Epithelial cell of proximal tubule (primary cell): ENCODE measurements at regions not wholly inside any gene's neighbourhood (a gene's known extent, or its start where the extent isn't known, plus 50 kb on each side); places are given as distances from the start of the nearest gene placed in this dataset.
A peak's percentile ranks its signal among the peaks of the same experiment; 100 is the strongest.

ENCODE experiments used
- DNase-seq: peaks from one replicate; pipeline ENCODE4 v3.0.0-alpha.2; 2011; ENCODE audit warnings: low read depth
- H3K4me3 ChIP-seq: 2 replicates; pipeline ENCODE4 v1.5.1; 2011; ENCODE audit warnings: low read depth, mild to moderate bottlenecking, low read length
- CTCF ChIP-seq: conservative IDR thresholded peaks from 2 replicates; pipeline ENCODE4 v1.5.1; 2012; ENCODE audit warnings: low read depth, mild to moderate bottlenecking, low read length

GRCh38 chr2:182611009-182611408, 105.0 kb upstream of the DNAJC10 start:
- TF ChIP-seq CTCF = peak; percentile 7

GRCh38 chr2:182615036-182615435, 101.0 kb upstream of the DNAJC10 start:
- DNase-seq = no peak
- no peak for TF ChIP-seq CTCF
- H3K4me3 ChIP-seq = no peak overlapping the region

More at GRCh38 chr2:182611009-182611408, 105.0 kb upstream of the DNAJC10 start:
- H3K4me3 ChIP-seq = no peak overlapping the region
- DNase-seq = no peak

GRCh38 chr2:182616471-182617393, 99.3 kb upstream of the DNAJC10 start:
- H3K4me3 ChIP-seq = no peak overlapping the region
- TF ChIP-seq CTCF = no peak
- DNase-seq = peak; percentile 54

- no peak for DNase-seq
- no peak overlapping the region for H3K4me3 ChIP-seq
- no peak for TF ChIP-seq CTCF
Measured at GRCh38 chr2:182618672-182619079, 97.4 kb upstream of the DNAJC10 start.

GRCh38 chr2:182619276-182619675, 96.8 kb upstream of the DNAJC10 start:
- no peak for DNase-seq
- no peak overlapping the region for H3K4me3 ChIP-seq
- TF ChIP-seq CTCF = no peak

- DNase-seq = no peak
- H3K4me3 ChIP-seq = no peak overlapping the region
- no peak for TF ChIP-seq CTCF
Measured at GRCh38 chr2:182621191-182621590, 94.9 kb upstream of the DNAJC10 start.

- DNase-seq = no peak
- no peak for TF ChIP-seq CTCF
- H3K4me3 ChIP-seq = no peak overlapping the region
Measured at GRCh38 chr2:182621810-182622209, 94.2 kb upstream of the DNAJC10 start.
